ENCODE measurements at regions not wholly inside any gene's neighbourhood (a gene's known extent, or its start where the extent isn't known, plus 50 kb on each side); places are given as distances from the start of the nearest gene placed in this dataset.

GRCh38 chr6:135647521-135647920, 150.0 kb upstream of the AHI1 start:
- H3K4me1 Mint-ChIP-seq (ENCODE audit: low read depth), result peaks cover 13% of the 10 kb centered on the region
- no peak overlapping the region for H3K27ac Mint-ChIP-seq
- H3K27me3 Mint-ChIP-seq, result no peaks in the 10 kb centered on the region
- H3K9me3 Mint-ChIP-seq, result peaks cover 34% of the 10 kb centered on the region
- H3K36me3 Mint-ChIP-seq (ENCODE audit: low read depth), result no peaks in the 10 kb centered on the region
- intact Hi-C loops (cut with micrococcal nuclease), result no loop called here
- H3K4me3 Mint-ChIP-seq, result no peak overlapping the region

GRCh38 chr6:135651964-135652755, 154.6 kb upstream of the AHI1 start:
- Mint-ChIP-seq H3K4me1 (ENCODE audit: low read depth) (peaks cover 13% of the 10 kb centered on the region), H3K36me3 (ENCODE audit: low read depth) (no peaks in the 10 kb centered on the region), H3K27ac (no peak overlapping the region), H3K27me3 (no peaks in the 10 kb centered on the region), H3K4me3 (no peak overlapping the region), H3K9me3 (peaks cover 56% of the 10 kb centered on the region)
- intact Hi-C loops (cut with micrococcal nuclease), result no loop called here

DNA sequence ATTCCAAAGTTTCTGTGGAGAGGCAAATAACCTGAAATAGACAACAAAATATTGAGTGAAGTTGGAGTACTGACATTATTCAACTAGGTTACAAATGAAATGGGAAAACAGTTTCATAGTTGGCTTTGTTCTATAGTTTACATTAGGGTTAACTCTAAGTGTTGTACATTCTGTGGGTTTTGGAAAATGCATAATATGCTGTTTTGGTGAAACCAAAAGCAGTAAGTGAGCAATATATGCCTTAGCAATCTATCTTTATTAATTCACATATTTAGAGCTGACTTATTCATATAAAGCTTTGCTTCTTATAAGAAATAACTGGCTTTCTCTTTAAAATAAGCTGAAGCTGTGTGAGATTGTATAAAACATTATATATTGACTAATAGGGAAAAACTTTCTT, 157.5 kb upstream of the AHI1 start:
- Mint-ChIP-seq H3K4me3 (no peak overlapping the region), H3K9me3 (peaks cover 35% of the 10 kb centered on the region), H3K27ac (no peak overlapping the region), H3K36me3 (ENCODE audit: low read depth) (no peaks in the 10 kb centered on the region), H3K4me1 (ENCODE audit: low read depth) (peaks cover 13% of the 10 kb centered on the region), H3K27me3 (no peaks in the 10 kb centered on the region)
- intact Hi-C loops (cut with micrococcal nuclease), result no loop called here

GRCh38 chr6:135657207-135657606, 159.7 kb upstream of the AHI1 start:
- Mint-ChIP-seq H3K27me3 (no peaks in the 10 kb centered on the region), H3K4me3 (no peak overlapping the region), H3K36me3 (ENCODE audit: low read depth) (no peaks in the 10 kb centered on the region), H3K27ac (no peak overlapping the region), H3K4me1 (ENCODE audit: low read depth) (peaks cover 3% of the 10 kb centered on the region), H3K9me3 (peaks cover 32% of the 10 kb centered on the region)
- intact Hi-C loops (cut with micrococcal nuclease), result no loop called here

DNA sequence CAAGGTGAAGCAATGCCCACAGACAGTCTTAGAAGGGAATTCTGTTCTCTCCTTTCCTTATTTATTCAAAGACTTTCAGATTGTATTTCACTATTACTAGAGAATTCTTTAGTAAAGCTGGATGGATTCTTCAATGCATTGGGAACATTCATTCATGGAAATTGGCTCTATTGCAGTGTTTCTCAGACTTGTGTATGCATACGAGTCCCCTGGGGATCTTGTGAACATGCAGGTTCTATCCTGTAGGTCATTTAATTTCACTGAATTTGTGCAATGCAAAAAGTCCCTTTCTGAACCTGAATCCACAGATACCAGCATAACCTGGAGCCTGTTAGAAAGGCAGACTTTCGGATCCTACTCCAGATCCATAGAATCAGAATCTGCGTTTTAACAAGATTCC, 160.9 kb upstream of the AHI1 start:
- intact Hi-C loops (cut with micrococcal nuclease), result no loop called here
- no peak overlapping the region for H3K4me3 Mint-ChIP-seq
- H3K27ac Mint-ChIP-seq, result no peak overlapping the region
- no peaks in the 10 kb centered on the region for H3K4me1 Mint-ChIP-seq (ENCODE audit: low read depth)
- H3K36me3 Mint-ChIP-seq (ENCODE audit: low read depth), result no peaks in the 10 kb centered on the region
- H3K27me3 Mint-ChIP-seq, result no peaks in the 10 kb centered on the region
- H3K9me3 Mint-ChIP-seq, result peaks cover 32% of the 10 kb centered on the region

GRCh38 chr6:135658916-135659315, 161.4 kb upstream of the AHI1 start:
- Mint-ChIP-seq H3K36me3 (ENCODE audit: low read depth) (no peaks in the 10 kb centered on the region), H3K9me3 (peaks cover 28% of the 10 kb centered on the region), H3K4me3 (no peak overlapping the region), H3K4me1 (ENCODE audit: low read depth) (no peaks in the 10 kb centered on the region), H3K27ac (no peak overlapping the region), H3K27me3 (no peaks in the 10 kb centered on the region)
- intact Hi-C loops (cut with micrococcal nuclease), result no loop called here

GRCh38 chr6:135664527-135664926, 167.0 kb upstream of the AHI1 start:
- intact Hi-C loops (cut with micrococcal nuclease), result no loop called here
- H3K27ac Mint-ChIP-seq, result no peak overlapping the region
- H3K4me3 Mint-ChIP-seq, result no peak overlapping the region
- no peaks in the 10 kb centered on the region for H3K36me3 Mint-ChIP-seq (ENCODE audit: low read depth)
- H3K9me3 Mint-ChIP-seq, result peaks cover 11% of the 10 kb centered on the region
- no peaks in the 10 kb centered on the region for H3K4me1 Mint-ChIP-seq (ENCODE audit: low read depth)
- peaks cover 2% of the 10 kb centered on the region for H3K27me3 Mint-ChIP-seq

DNA sequence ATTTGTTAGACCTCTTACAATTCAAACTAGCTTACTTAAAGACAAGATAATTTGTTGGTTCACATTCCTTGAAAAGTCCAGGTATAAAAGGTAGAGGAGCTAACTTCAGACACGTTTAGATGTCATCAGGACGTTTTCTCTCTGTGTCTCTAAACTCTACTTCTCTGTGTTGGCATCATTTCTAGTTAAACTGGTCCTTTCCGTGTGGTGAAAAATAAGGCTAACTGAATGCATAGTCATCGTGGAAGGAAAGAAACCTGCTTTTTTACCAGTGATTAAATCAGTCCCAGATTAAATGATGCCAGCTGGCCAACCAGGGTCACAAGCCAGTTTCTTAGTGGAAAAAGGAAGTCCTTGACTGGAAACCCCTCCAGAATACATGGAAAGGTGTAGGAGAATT, 168.4 kb upstream of the AHI1 start:
- H3K27me3 Mint-ChIP-seq, result peaks cover 2% of the 10 kb centered on the region
- intact Hi-C loops (cut with micrococcal nuclease), result no loop called here

DNA sequence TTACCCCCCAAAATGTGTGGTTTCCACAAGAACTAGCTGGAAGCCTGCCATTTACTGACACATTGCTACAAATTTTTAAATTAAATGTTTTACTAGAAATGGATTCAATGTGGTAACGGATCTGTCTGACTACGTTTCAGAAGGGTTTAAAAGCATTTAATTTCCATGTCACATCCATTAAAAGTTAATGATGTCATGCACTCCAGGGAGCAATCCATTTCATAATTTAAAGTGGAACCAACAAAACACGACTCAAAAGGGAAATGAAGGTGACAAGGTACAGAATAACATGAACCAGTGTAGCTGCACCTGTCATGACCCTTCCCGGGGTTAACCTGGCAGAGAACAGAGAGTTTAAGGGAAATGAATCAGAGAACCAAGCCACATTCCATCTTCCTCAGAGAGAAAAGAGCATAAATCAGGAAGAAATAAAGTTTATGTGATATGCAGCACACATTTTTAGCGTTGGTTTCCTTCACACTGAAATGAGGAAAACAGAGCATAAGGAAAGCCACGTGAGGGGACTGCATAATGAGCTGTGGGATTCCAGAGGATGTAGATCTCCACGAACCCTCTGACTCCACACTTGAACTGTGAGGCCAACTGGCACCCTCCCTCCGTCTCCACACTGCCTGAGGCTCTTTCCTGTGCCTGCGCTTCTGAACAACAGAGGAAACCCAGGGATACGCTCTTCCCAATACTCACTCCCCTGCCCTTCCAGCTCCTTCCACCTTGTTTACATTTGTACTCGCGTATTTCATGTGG, 170.3 kb upstream of the AHI1 start:
- Mint-ChIP-seq H3K27me3 (peaks cover 2% of the 10 kb centered on the region), H3K4me3 (no peak overlapping the region), H3K36me3 (ENCODE audit: low read depth) (no peaks in the 10 kb centered on the region), H3K4me1 (ENCODE audit: low read depth) (no peaks in the 10 kb centered on the region), H3K27ac (no peak overlapping the region), H3K9me3 (no peaks in the 10 kb centered on the region)
- intact Hi-C loops (cut with micrococcal nuclease), result no loop called here

More for the DNA sequence above, 168.4 kb upstream of the AHI1 start:
- Mint-ChIP-seq H3K4me1 (ENCODE audit: low read depth) (no peaks in the 10 kb centered on the region), H3K36me3 (ENCODE audit: low read depth) (no peaks in the 10 kb centered on the region), H3K4me3 (no peak overlapping the region), H3K27ac (no peak overlapping the region), H3K9me3 (peaks cover 11% of the 10 kb centered on the region)

DNA sequence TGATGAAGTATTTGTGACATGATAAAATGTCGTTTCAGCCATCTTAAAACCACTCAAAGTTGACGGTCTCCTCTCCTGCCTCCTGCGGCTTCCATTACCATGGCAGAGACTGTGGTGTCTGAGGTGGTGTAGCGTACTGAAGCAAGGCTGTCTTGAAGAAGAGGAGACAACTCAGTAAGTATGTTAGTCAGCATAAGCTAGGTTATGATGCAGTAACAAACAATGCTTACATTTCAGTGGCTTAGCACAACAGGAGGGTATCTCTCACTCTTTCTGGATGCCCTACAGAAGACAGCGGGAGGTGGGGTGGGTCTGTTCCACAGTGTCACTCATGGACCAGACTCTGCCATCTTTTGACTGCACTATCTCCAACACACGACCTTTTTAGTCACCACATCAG, 174.7 kb upstream of the AHI1 start:
- no peak overlapping the region for H3K4me3 Mint-ChIP-seq
- no peaks in the 10 kb centered on the region for H3K36me3 Mint-ChIP-seq (ENCODE audit: low read depth)
- no peak overlapping the region for H3K27ac Mint-ChIP-seq
- intact Hi-C loops (cut with micrococcal nuclease), result no loop called here
- no peaks in the 10 kb centered on the region for H3K4me1 Mint-ChIP-seq (ENCODE audit: low read depth)
- H3K27me3 Mint-ChIP-seq, result no peaks in the 10 kb centered on the region
- H3K9me3 Mint-ChIP-seq, result no peaks in the 10 kb centered on the region

DNA sequence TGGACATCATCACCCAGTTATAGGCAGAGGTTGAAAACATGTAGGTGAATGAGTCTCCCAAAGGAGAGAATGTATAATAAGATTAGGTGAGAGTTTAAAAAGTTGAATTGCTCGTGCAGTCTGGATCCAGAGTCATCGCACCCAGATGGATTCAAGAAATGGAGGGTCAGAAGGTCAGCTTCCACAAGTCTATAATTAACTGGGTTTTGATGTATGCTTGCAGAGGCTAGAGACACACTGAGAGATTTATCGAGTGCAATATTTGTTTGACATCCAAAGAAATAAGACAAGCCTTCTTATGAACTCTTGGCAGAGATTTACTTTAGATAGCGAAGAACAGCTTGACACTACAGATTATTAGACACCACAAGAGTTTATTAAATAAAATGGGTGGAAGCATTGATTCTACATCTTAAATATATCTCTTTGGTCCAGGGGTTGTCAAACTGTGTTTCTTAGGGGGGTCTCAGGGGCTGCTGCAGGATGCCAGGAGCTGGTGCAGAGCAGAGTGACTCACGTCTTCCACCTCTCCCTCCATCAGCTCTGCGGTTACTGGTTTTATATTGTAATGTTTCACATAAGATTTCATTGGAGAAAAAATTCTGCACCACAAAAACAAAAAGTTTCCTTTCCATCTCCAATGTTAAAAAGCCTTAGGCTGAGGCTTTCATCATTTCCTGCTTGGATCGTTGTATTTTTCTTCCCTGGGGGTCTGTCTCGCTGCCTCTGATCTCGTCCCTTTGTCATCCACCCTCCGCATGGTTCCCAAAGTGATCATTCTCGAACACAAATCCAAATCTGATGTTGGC, 176.2 kb upstream of the AHI1 start:
- no peaks in the 10 kb centered on the region for H3K9me3 Mint-ChIP-seq
- H3K27ac Mint-ChIP-seq, result no peak overlapping the region
- no peaks in the 10 kb centered on the region for H3K4me1 Mint-ChIP-seq (ENCODE audit: low read depth)
- H3K4me3 Mint-ChIP-seq, result no peak overlapping the region
- intact Hi-C loops (cut with micrococcal nuclease), result no loop called here
- H3K27me3 Mint-ChIP-seq, result no peaks in the 10 kb centered on the region
- no peaks in the 10 kb centered on the region for H3K36me3 Mint-ChIP-seq (ENCODE audit: low read depth)

DNA sequence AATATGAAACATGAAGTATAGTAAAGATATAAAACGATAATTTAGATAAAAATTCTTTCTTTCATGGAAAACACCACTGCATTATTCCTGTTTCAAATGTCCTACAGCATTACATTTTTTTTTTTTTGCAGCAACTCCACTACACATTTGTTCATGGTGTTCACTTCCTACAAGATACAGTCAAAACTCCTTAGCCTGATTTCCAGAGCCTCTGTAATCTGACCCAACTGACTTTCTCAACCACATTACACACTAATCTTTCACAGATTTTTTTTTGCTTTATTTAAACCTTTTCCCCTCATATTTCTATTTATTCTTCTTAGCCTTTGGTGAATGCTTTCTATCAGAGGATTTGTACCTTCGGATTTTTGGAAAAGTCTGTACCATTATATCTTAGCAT, 176.5 kb upstream of the PDE7B start:
- Mint-ChIP-seq H3K4me3 (no peak overlapping the region), H3K27me3 (no peaks in the 10 kb centered on the region), H3K27ac (no peak overlapping the region), H3K4me1 (ENCODE audit: low read depth) (no peaks in the 10 kb centered on the region), H3K36me3 (ENCODE audit: low read depth) (no peaks in the 10 kb centered on the region), H3K9me3 (no peaks in the 10 kb centered on the region)
- intact Hi-C loops (cut with micrococcal nuclease), result no loop called here

- Mint-ChIP-seq H3K27ac (no peak overlapping the region), H3K9me3 (no peaks in the 10 kb centered on the region), H3K4me1 (ENCODE audit: low read depth) (no peaks in the 10 kb centered on the region), H3K27me3 (no peaks in the 10 kb centered on the region), H3K4me3 (no peak overlapping the region), H3K36me3 (ENCODE audit: low read depth) (no peaks in the 10 kb centered on the region)
- intact Hi-C loops (cut with micrococcal nuclease), result loop anchor here (1.0 kb wide), 2 partner anchors 233 to 550 kb away; no protein-coding TSS in a partner anchor
Measured at GRCh38 chr6:135675862-135676261, 175.6 kb upstream of the PDE7B start.
